K562 (cell line): ENCODE measurements at regions not wholly inside any gene's neighbourhood (a gene's known extent, or its start where the extent isn't known, plus 50 kb on each side); places are given as distances from the start of the nearest gene placed in this dataset.

Experiments used
- CC2D1A ChIP-seq: fragments of 450-650 bp; IDR thresholded peaks from 2 replicates; pipeline ENCODE4 v1.6.1; 2017; ENCODE audit warnings: mild to moderate bottlenecking
- CEBPG ChIP-seq, 3 experiments: fragments of 200-800 bp in 1 of 3; sonication (Bioruptor generic) in 1 of 3; sonication (generic) in 1 of 3; formaldehyde crosslinking in 1 of 3; IDR thresholded peaks in 2 of 3; conservative IDR thresholded peaks in 1 of 3; 2 replicates each; pipeline versions ENCODE4 v1.6.1 to v1.8.0; 2016 to 2022; ENCODE audit warnings: missing compliant biosample characterization in 2 of 3, missing genetic modification characterization in 2 of 3, mild to moderate bottlenecking in 1 of 3, missing genetic modification reagents in 1 of 3
- EHMT2 ChIP-seq: fragments of 450-650 bp; IDR thresholded peaks from 2 replicates; pipeline ENCODE4 v1.6.1; 2018; ENCODE audit warnings: antibody characterized with exemption
- GMEB1 ChIP-seq: fragments of 250-450 bp; sonication (Bioruptor Pico); IDR thresholded peaks from 2 replicates; pipeline ENCODE4 v1.4.0; 2020; ENCODE audit warnings: mild to moderate bottlenecking
- HLTF ChIP-seq: fragments of 450-650 bp; IDR thresholded peaks from 2 replicates; pipeline ENCODE4 v1.6.1; 2016
- MECOM ChIP-seq: fragments of 250-450 bp; sonication (Bioruptor Pico); IDR thresholded peaks from 2 replicates; pipeline ENCODE4 v1.8.0; 2022; ENCODE audit warnings: inconsistent platforms
- NFATC3 ChIP-seq: fragments of 450-650 bp; IDR thresholded peaks from 2 replicates; pipeline ENCODE4 v1.6.1; 2017; ENCODE audit warnings: mild to moderate bottlenecking
- REST ChIP-seq, 2 experiments: fragments of 450-650 bp; formaldehyde crosslinking in 1 of 2; IDR thresholded peaks; 2 replicates each; pipeline versions ENCODE4 v1.4.0 to v1.6.1; 2014 to 2020; ENCODE audit warnings: mild to moderate bottlenecking in 2 of 2, borderline replicate concordance in 1 of 2, low read depth in 1 of 2
- SMARCB1 ChIP-seq: IDR thresholded peaks from 2 replicates; pipeline ENCODE4 v1.6.1; 2011; ENCODE audit warnings: improper control_type of control experiment, low read depth; ENCODE audit not compliant: insufficient read length
- TEAD2 ChIP-seq: fragments of 450-650 bp; IDR thresholded peaks from 2 replicates; pipeline ENCODE4 v1.6.1; 2016; ENCODE audit warnings: missing genetic modification characterization, control low read depth, missing compliant biosample characterization
- TEAD4 ChIP-seq, 2 experiments: sonication (generic) in 1 of 2; formaldehyde crosslinking in 1 of 2; IDR thresholded peaks; 2 replicates each; pipeline versions ENCODE4 v1.6.1 to v1.8.0; 2012 to 2022; ENCODE audit warnings: borderline replicate concordance in 1 of 2, inconsistent platforms in 1 of 2, low read length in 1 of 2, mild to moderate bottlenecking in 1 of 2, missing genetic modification reagents in 1 of 2
- TF ChIP-seq, protein P1 (sequence below): fragments of 450-650 bp; IDR thresholded peaks from 2 replicates; pipeline ENCODE4 v1.6.1; 2016; ENCODE audit warnings: mild to moderate bottlenecking
- TF ChIP-seq, protein P2 (sequence below): fragments of 450-650 bp; formaldehyde crosslinking; IDR thresholded peaks from 2 replicates; pipeline ENCODE4 v1.4.0; 2020; ENCODE audit warnings: mild to moderate bottlenecking, moderate library complexity

DNA sequence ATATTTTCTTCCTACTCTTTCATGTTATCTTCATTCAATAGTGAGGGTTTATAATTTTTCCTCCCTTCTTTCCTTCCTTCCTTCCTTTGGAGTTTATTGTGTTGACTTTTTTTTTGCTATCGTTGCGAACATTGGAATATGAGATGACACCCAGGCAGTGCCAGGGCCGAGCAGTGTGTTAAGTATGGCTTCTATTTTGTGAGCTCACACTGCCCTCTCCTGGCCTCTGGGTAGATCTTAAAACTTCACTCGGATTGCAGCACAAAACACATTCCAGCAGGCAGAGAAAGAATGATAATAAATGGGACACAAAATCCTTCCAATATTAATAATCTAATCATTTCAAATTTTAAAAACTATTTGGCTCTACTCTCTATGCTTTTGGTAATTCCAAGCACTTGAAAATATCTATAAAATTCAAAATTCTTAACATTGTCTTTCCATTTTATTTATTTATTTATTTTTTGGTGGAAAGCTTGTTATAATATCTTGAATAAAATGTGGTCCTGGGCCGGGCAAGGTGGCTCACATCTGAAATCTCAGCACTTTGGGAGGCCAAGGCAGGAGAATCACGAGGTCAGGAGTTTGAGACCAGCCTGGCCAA, 147.4 kb upstream of the OLIG3 start (continued):
- TF ChIP-seq, protein P1, sequence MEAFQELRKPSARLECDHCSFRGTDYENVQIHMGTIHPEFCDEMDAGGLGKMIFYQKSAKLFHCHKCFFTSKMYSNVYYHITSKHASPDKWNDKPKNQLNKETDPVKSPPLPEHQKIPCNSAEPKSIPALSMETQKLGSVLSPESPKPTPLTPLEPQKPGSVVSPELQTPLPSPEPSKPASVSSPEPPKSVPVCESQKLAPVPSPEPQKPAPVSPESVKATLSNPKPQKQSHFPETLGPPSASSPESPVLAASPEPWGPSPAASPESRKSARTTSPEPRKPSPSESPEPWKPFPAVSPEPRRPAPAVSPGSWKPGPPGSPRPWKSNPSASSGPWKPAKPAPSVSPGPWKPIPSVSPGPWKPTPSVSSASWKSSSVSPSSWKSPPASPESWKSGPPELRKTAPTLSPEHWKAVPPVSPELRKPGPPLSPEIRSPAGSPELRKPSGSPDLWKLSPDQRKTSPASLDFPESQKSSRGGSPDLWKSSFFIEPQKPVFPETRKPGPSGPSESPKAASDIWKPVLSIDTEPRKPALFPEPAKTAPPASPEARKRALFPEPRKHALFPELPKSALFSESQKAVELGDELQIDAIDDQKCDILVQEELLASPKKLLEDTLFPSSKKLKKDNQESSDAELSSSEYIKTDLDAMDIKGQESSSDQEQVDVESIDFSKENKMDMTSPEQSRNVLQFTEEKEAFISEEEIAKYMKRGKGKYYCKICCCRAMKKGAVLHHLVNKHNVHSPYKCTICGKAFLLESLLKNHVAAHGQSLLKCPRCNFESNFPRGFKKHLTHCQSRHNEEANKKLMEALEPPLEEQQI, result no peak
- TF ChIP-seq HLTF, result 0 out of 2 replicates have a peak, but pooled peaks have one; percentile 42
- no peak for TF ChIP-seq SMARCB1
- peak; percentile 42 for TF ChIP-seq TEAD4 (IDR thresholded peaks at IDR 0.05; ENCODE audit: low read length)
- TF ChIP-seq TEAD4 (CRISPR knock-in tag; IDR thresholded peaks at IDR 0.05; ENCODE audit: borderline replicate concordance), result no peak
- TF ChIP-seq REST (IDR thresholded peaks at IDR 0.05; ENCODE audit: borderline replicate concordance), result peak; percentile 73
- no peak for TF ChIP-seq REST (CRISPR knock-in tag; IDR thresholded peaks at IDR 0.05; ENCODE audit: low read depth)
- TF ChIP-seq EHMT2, result no peak
- TF ChIP-seq, protein P2, sequence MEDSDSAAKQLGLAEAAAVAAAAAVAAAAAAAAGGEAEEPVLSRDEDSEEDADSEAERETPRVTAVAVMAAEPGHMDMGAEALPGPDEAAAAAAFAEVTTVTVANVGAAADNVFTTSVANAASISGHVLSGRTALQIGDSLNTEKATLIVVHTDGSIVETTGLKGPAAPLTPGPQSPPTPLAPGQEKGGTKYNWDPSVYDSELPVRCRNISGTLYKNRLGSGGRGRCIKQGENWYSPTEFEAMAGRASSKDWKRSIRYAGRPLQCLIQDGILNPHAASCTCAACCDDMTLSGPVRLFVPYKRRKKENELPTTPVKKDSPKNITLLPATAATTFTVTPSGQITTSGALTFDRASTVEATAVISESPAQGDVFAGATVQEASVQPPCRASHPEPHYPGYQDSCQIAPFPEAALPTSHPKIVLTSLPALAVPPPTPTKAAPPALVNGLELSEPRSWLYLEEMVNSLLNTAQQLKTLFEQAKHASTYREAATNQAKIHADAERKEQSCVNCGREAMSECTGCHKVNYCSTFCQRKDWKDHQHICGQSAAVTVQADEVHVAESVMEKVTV (CRISPR knock-in tag), result peak; percentile 88
- 0 out of 2 replicates have a peak, but pooled peaks have one; percentile 38 for TF ChIP-seq TEAD2 (tag)
- TF ChIP-seq NFATC3, result 0 out of 2 replicates have a peak, but pooled peaks have one; percentile 59
- TF ChIP-seq CEBPG (CRISPR knock-in tag; IDR thresholded peaks at IDR 0.05), result no peak
- TF ChIP-seq CEBPG (tag; conservative IDR thresholded peaks at IDR 0.05 in 1 of 2, IDR thresholded peaks at IDR 0.05 in 1 of 2), result peak in 1 of 2 experiments; percentile 12; a peak in 1 of 4 replicates
- TF ChIP-seq CC2D1A, result 0 out of 2 replicates have a peak, but pooled peaks have one; percentile 18
- TF ChIP-seq MECOM (CRISPR knock-in tag), result no peak
- no peak for TF ChIP-seq GMEB1
